Jurkat, Clone E6-1 (cell line): ENCODE measurements at regions not wholly inside any gene's neighbourhood (a gene's known extent, or its start where the extent isn't known, plus 50 kb on each side); places are given as distances from the start of the nearest gene placed in this dataset.

Source experiments
- DNase-seq: peaks from one replicate; pipeline ENCODE4 v3.0.0-alpha.2; 2011; ENCODE audit warnings: low read depth, low spot score
- H3K4me3 ChIP-seq: 2 replicates; pipeline ENCODE4 v1.5.1; 2011; ENCODE audit warnings: mild to moderate bottlenecking, low read length, control low read depth, moderate library complexity

GRCh38 chr13:87344176-87344575 is 327.0 kb upstream of the SLITRK5 start:
- no peak for DNase-seq
- H3K4me3 ChIP-seq = no peak overlapping the region

GRCh38 chr13:87355451-87355850 is 315.7 kb upstream of the SLITRK5 start:
- no peak overlapping the region for H3K4me3 ChIP-seq
- DNase-seq = no peak

- peak; percentile 14 for DNase-seq
- no peak overlapping the region for H3K4me3 ChIP-seq
Measured at GRCh38 chr13:87356314-87356713, 314.9 kb upstream of the SLITRK5 start.

GRCh38 chr13:87358319-87358718 is 312.9 kb upstream of the SLITRK5 start:
- no peak overlapping the region for H3K4me3 ChIP-seq
- no peak for DNase-seq

- H3K4me3 ChIP-seq = no peak overlapping the region
- DNase-seq = no peak
Measured at GRCh38 chr13:87361216-87361615, 310.0 kb upstream of the SLITRK5 start.

GRCh38 chr13:87368639-87369038 is 302.5 kb upstream of the SLITRK5 start:
- no peak overlapping the region for H3K4me3 ChIP-seq
- DNase-seq = no peak

- DNase-seq = no peak
- no peak overlapping the region for H3K4me3 ChIP-seq
Measured at GRCh38 chr13:87376081-87376480, 295.1 kb upstream of the SLITRK5 start.

DNA sequence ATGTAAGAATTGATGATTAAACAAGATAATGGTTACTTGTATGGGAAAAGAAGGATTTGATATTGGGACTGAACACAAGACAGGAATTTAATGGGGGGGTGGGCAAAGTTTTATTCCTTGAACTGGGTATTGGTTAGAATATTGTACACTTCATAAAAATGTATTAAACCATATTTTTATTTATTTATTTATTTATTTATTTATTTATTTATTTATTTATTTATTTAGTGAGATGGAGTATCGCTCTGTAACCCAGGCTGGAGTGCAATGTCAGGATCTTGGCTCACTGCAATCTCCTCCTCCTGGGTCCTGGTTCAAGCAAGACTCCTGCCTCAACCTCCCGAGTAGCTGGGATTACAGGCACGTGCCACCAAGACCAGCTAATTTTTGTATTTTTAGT is 287.1 kb upstream of the SLITRK5 start:
- no peak overlapping the region for H3K4me3 ChIP-seq
- DNase-seq = no peak

- no peak overlapping the region for H3K4me3 ChIP-seq
- no peak for DNase-seq
Measured at GRCh38 chr13:87393358-87393757, 277.8 kb upstream of the SLITRK5 start.

- H3K4me3 ChIP-seq = no peak overlapping the region
- no peak for DNase-seq
Measured at GRCh38 chr13:87398047-87398446, 273.1 kb upstream of the SLITRK5 start.

GRCh38 chr13:87403748-87404432 is 267.3 kb upstream of the SLITRK5 start:
- DNase-seq = no peak
- no peak overlapping the region for H3K4me3 ChIP-seq

DNA sequence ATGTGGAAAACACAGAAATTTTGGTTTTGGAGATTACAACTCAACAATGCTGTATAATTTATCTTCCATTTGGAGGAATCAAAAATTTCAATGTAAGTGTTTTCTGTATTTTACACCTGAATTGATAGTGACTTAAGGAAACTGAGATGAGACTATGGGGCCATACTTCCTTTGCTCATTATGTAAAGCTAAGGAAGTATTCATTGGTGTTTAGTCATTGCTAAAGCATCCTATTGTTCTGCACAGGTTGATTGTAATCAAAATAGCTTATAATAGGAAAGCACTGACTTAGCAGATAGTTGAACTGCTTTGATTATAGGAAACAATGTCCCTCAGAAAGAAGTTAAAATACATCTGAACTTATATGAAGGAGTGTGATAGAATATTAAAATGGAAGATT is 244.4 kb upstream of the SLITRK5 start:
- H3K4me3 ChIP-seq = no peak overlapping the region
- DNase-seq = no peak

GRCh38 chr13:87444135-87444534 is 227.0 kb upstream of the SLITRK5 start:
- no peak for DNase-seq

GRCh38 chr13:87452281-87452680 is 218.9 kb upstream of the SLITRK5 start:
- DNase-seq = no peak
- no peak overlapping the region for H3K4me3 ChIP-seq

More at GRCh38 chr13:87444135-87444534, 227.0 kb upstream of the SLITRK5 start:
- H3K4me3 ChIP-seq = no peak overlapping the region

DNA sequence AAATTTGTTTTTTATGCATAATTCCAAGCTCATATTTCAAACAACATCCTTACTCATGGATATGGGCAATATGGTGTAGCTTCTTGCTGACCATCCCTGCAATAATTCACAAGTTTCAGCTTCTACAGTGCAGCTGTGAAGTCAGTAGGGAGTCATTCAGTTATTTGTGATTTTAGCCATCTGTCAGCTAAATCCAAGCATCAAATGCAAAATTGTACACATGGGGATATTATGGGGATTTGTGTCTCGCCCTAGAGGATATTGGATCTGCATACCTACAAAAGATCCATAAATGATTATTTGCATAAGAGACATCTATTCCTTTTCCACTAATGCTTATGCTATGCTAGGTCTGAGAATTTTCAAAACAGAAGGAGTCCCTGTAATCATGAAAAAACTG is 217.9 kb upstream of the SLITRK5 start:
- no peak for DNase-seq
- no peak overlapping the region for H3K4me3 ChIP-seq

DNA sequence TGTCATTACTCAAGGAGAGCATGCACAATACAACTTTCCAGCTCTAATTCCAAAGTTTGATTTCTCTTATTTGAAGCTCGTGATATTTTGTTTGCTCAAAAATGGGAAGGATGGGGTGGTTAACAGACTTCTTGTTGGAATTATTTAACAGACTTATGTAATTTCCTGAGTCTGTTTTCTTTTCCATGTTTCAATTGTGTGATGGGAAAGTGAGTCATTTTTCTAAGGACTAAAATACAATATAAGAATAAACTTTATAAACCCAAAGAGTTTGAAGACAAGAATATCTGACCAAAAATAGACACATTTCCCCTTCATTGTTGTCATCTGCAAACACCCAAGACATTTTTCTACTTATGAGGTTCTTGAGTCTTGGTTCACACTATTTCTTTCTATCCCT is 211.8 kb upstream of the SLITRK5 start:
- H3K4me3 ChIP-seq = no peak overlapping the region
- DNase-seq = no peak

GRCh38 chr13:87497426-87497825 is 173.7 kb upstream of the SLITRK5 start:
- H3K4me3 ChIP-seq = no peak overlapping the region
- DNase-seq = no peak

DNA sequence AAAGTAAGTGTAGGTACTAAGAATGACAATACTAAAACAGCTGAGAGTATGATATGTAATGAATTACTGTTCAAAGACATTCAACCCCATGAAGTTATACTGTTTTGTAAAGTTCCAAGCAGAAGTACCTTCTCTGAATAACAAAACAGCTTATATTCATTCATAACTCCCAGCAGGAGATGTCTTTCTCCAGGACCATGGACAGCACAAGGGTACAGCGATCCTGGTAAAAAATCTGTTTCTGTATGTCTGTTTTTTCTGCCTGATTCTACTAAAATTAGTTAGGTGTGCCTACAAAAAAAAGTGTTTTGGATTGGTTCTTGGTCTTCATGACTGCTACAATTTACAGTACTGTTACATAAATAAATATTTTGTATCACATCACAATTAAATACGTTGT is 172.5 kb upstream of the SLITRK5 start:
- DNase-seq = peak; percentile 7
- H3K4me3 ChIP-seq = no peak overlapping the region

GRCh38 chr13:87524775-87525174 is 146.4 kb upstream of the SLITRK5 start:
- H3K4me3 ChIP-seq = no peak overlapping the region
- no peak for DNase-seq

DNA sequence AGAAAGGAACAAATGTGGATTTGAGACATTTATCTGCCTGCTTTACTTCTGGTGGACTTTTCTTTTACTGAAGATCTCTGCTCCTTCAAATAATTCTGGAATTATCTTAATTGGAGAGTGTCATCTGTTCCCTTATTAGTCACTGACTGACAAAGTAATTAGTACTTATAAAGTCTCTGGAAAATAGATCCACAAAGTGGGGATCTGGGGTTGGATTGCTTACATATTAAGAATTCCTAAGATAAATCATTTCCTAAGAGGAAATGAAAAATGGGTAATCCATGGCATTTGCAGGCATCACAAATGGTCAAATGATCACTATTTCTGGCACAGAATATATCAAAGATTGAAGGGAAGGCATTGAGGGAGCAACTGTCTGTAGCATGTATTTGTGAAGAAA is 137.4 kb upstream of the SLITRK5 start:
- no peak overlapping the region for H3K4me3 ChIP-seq
- no peak for DNase-seq

- DNase-seq = no peak
- no peak overlapping the region for H3K4me3 ChIP-seq
Measured at GRCh38 chr13:87535911-87536310, 135.3 kb upstream of the SLITRK5 start.
